ENCODE measurements at regions not wholly inside any gene's neighbourhood (a gene's known extent, or its start where the extent isn't known, plus 50 kb on each side); places are given as distances from the start of the nearest gene placed in this dataset.

GRCh38 chr1:238254935-238255334 lies 364.2 kb upstream of the ZP4 start:
- no peaks in the 10 kb centered on the region for H3K27me3 ChIP-seq
- no peaks in the 10 kb centered on the region for H3K9me3 ChIP-seq
- no peaks in the 10 kb centered on the region for H3K36me3 ChIP-seq
- H3K4me1 ChIP-seq: no peaks in the 10 kb centered on the region
- TF ChIP-seq, protein P1, sequence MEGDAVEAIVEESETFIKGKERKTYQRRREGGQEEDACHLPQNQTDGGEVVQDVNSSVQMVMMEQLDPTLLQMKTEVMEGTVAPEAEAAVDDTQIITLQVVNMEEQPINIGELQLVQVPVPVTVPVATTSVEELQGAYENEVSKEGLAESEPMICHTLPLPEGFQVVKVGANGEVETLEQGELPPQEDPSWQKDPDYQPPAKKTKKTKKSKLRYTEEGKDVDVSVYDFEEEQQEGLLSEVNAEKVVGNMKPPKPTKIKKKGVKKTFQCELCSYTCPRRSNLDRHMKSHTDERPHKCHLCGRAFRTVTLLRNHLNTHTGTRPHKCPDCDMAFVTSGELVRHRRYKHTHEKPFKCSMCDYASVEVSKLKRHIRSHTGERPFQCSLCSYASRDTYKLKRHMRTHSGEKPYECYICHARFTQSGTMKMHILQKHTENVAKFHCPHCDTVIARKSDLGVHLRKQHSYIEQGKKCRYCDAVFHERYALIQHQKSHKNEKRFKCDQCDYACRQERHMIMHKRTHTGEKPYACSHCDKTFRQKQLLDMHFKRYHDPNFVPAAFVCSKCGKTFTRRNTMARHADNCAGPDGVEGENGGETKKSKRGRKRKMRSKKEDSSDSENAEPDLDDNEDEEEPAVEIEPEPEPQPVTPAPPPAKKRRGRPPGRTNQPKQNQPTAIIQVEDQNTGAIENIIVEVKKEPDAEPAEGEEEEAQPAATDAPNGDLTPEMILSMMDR (IDR thresholded peaks at IDR 0.05; ENCODE audit: low read depth, low read length): no peak
- no peak overlapping the region for H3K4me3 ChIP-seq (ENCODE audit: low read depth, low read length)
- no peak for DNase-seq

DNA sequence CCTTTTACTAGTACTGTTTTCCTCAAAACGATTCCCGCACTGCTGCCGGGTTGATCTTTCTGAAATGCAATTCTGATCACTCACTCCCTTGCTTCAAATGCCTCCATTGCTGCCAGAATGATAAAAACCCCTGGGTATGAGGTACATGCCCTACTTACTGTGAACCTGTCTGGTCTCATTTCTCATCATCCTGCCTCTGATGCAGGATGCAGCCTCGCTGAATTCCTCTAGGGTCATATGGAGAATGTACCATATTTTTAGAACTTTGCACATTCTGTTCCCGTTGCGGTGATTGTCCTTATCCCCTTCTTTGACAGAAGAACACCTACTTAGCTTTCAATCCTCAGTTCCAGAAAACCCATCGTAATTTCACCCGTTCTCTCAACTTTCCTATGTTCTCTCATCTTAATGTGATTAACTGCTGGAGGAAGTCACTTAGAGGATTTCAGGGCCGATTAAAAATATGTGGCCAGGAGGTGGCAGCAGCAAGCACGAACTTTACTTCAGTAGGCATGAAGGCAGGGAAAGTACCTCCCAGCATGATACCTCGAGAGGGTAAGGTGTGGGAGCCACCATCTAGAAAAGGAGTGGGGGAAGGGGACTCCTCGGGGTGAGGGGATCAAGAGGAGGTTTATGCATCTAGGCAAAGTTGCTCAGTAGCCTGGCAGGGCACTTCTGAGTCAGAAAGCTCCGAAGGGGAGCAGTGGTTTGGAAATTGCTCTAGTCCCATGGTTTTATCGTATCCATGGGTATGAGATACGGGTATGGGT lies 361.5 kb upstream of the ZP4 start:
- peak; percentile 70 for DNase-seq
- Histone ChIP-seq H3K36me3 (no peaks in the 10 kb centered on the region), H3K4me3 (ENCODE audit: low read depth, low read length) (no peak overlapping the region), H3K9me3 (no peaks in the 10 kb centered on the region), H3K27me3 (no peaks in the 10 kb centered on the region), H3K4me1 (no peaks in the 10 kb centered on the region)
- TF ChIP-seq, protein P1 (IDR thresholded peaks at IDR 0.05; ENCODE audit: low read depth, low read length): peak; percentile 71

DNA sequence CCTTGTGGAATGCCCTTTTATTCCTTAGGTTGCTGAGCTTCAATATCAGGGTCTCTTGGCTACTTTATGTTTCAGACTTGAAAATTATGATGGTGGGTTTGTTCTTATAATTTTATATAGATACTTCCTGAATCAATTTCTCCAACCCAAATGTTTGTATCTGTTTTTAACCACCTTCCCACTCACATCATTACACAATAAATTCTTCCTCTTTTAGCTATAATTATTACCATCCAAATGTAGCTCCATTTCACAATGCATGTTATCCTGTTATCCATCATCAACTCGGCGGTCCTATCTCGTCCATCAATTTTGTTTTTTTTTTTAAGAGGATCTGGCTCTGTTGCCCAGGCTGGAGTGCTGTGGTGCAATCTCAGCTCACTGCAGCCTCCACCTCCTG lies 357.6 kb upstream of the ZP4 start:
- no peaks in the 10 kb centered on the region for H3K4me1 ChIP-seq
- no peaks in the 10 kb centered on the region for H3K36me3 ChIP-seq
- no peaks in the 10 kb centered on the region for H3K9me3 ChIP-seq
- no peak for DNase-seq
- H3K27me3 ChIP-seq: no peaks in the 10 kb centered on the region
- H3K4me3 ChIP-seq (ENCODE audit: low read depth, low read length): no peak overlapping the region
- TF ChIP-seq, protein P1 (IDR thresholded peaks at IDR 0.05; ENCODE audit: low read depth, low read length): no peak

DNA sequence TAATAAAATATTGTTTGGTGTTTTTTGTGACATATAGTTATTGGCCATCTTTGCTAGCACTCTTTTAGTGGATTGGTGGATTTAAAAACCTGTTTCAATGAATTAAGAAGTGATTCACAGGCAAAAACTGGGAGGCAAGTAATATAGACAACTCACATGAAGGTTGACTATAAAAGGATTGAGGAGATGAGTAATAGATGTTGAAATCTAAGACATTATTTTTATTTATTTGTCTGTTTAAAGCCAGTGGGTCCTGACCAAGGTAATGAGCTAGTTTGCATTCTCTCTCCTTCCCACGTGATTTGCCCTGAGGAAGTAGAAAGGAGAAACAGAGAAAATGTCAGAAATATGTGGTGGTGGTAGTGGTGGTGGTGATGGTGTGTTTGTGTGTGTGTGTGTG lies 351.5 kb upstream of the ZP4 start:
- no peaks in the 10 kb centered on the region for H3K9me3 ChIP-seq
- no peak overlapping the region for H3K4me3 ChIP-seq (ENCODE audit: low read depth, low read length)
- TF ChIP-seq, protein P1 (IDR thresholded peaks at IDR 0.05; ENCODE audit: low read depth, low read length): no peak
- no peaks in the 10 kb centered on the region for H3K4me1 ChIP-seq
- H3K27me3 ChIP-seq: no peaks in the 10 kb centered on the region
- no peak for DNase-seq
- no peaks in the 10 kb centered on the region for H3K36me3 ChIP-seq

DNA sequence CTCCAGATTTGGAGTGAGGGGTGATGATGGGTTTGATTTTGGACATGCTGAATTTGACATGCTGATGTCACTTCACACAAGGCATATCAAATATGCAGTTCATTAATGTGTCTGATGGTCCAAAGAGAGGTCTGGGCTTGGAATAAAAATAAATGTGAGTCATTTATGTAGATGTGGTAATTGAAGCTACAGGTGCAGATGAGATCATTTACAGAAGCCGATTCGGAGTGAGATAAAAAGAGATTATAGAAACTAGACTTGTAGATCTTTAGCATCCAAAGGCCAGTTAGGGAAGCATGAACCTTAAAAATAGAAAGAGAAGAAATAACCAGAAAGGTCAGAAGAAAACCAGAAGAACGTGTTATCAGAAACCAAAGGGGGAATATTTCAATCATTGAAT lies 350.9 kb upstream of the ZP4 start:
- Histone ChIP-seq H3K9me3 (no peaks in the 10 kb centered on the region), H3K4me1 (no peaks in the 10 kb centered on the region), H3K27me3 (no peaks in the 10 kb centered on the region), H3K36me3 (no peaks in the 10 kb centered on the region), H3K4me3 (ENCODE audit: low read depth, low read length) (no peak overlapping the region)
- TF ChIP-seq, protein P1 (IDR thresholded peaks at IDR 0.05; ENCODE audit: low read depth, low read length): no peak
- no peak for DNase-seq

GRCh38 chr1:238239343-238239742 lies 348.6 kb upstream of the ZP4 start:
- DNase-seq: no peak
- TF ChIP-seq, protein P1 (IDR thresholded peaks at IDR 0.05; ENCODE audit: low read depth, low read length): no peak
- no peaks in the 10 kb centered on the region for H3K9me3 ChIP-seq

More at GRCh38 chr1:238239343-238239742, 348.6 kb upstream of the ZP4 start:
- H3K27me3 ChIP-seq: no peaks in the 10 kb centered on the region
- H3K4me3 ChIP-seq (ENCODE audit: low read depth, low read length): no peak overlapping the region
- H3K4me1 ChIP-seq: no peaks in the 10 kb centered on the region
- H3K36me3 ChIP-seq: no peaks in the 10 kb centered on the region

All from BE2C (cell line).